ENCODE measurements at regions not wholly inside any gene's neighbourhood (a gene's known extent, or its start where the extent isn't known, plus 50 kb on each side); places are given as distances from the start of the nearest gene placed in this dataset.
A peak's percentile ranks its signal among the peaks of the same experiment; 100 is the strongest.

DNA sequence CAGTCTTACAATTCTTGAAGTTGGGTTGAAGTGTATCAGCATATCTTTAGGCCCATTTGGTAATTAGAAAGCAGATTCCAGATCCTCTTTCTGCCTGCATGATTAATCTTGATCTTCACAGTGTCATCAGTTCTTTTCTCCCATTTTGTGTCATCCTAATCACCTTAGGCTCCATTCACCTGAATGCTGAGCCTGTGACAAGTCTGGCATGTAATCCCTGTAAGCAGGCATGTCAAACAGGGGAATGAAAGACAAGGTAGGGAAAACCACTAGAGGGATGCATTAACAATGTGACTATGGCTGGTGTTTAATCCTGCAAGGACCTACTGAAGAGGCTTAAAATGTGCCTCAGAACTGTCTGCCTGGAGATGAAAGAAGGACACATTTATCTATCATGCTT is 848.8 kb downstream of the TFAP2A start:
- DNase-seq: no peak

DNA sequence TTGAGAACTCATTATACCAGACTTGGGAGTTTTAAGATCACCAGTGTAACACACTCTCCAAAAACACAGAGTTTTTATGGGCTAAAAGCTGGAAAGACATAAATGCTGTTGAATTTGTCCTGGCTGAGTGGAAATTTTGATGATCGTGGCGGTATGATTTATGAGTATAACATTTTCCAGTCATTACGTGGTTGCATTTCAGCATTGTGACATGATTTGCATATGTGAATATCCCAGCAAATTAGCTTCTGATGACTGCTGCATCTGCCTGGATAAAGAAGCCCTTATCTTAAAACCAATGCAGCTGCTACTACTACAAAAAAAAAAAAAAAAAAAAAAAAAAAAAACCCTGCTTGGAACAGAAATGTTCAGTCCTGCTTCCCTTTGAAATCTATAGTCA is 850.9 kb downstream of the TFAP2A start:
- DNase-seq: no peak

DNA sequence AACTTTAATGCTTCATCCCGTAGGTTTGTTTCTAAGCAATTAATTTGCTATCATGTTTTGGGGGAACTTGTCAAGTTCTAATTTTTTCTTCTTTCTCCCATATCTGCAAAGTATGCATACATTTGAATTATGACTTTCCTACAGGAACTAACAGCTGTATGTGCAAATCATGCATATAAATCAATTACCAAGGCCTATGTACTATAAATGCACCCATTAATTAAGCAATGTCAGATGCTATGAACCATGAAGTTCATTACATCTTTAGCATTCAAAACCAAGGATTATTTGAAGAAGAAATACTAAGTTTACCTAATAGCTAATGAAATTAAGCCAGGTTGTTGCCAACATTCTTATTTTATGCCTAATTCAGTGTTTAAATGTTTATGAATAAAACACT is 851.3 kb downstream of the TFAP2A start:
- no peak for DNase-seq

DNA sequence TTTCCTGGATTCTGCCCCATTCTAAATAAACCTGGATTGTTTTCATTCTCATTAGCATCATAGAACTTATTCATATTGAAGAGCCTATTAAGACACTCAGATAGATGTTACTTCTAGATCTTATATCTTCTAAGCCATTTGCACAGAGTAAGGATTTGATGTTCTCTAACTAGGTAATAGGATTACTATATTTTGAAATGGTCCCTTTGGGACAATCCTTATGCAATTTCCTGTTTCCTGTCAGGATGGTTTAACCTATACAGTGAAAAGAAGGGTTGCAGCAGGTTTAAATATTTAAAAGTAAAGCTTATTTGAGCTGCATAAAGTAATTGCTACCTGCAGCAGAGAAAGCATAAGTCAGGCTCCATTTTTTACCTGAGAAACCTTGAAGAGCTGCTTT is 860.1 kb downstream of the TFAP2A start:
- DNase-seq: no peak

DNA sequence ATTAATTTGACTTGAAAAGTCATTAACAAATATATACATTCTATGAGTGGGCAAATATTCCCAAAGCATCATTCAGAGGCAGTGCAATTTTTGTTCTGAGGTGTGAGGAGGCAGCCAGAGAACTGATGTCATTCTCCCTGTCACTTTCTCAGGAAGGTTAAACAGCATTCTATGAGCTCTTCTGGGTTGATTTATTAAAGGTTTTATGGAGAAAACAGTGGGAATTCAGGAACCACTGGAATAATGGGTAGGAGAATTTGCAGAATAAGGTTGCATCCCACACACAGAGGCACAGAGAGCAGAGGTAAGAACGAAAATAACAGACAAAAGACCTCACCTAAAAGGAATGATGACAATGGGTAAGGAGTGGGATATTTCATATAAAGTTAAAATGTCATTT is 860.6 kb downstream of the TFAP2A start:
- no peak for DNase-seq

DNA sequence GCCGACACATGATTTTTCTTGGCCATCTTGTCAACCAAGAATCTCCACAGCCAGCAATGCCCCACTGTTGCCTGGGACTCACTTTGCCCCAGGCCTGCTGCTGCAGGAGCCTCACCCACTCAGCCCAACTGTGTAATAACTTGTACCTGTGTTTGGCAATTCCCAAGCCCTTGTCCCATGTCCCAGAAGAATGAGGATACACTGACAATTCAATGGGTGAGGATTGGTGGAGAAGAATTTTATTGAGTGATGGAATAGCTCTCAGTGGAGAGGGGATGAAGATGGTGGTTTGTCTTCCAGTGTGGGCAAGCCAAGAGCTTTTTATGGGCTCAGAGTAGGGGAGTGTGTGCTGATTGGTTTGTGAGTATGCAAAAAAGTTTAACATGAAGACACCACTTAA is 861.9 kb downstream of the TFAP2A start:
- DNase-seq: no peak

DNA sequence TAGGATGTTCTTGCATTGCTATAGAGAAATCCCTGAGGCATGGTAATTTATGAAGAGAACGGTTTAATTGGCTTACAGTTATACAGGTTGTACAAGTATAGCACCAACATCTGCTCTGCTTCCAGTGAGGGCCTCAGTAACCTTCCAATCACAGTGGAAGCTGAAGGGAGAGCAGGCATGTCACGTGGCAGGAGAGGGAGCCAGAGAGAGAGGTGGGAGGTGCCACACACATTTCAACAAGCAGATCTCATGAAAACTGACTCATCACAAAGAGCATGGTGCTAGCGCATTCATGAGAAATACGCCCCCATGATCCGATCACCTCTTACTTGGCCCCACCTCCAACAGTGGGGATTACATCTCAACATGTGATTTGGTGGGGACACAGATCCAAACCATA is 871.2 kb downstream of the TFAP2A start:
- no peak for DNase-seq

DNA sequence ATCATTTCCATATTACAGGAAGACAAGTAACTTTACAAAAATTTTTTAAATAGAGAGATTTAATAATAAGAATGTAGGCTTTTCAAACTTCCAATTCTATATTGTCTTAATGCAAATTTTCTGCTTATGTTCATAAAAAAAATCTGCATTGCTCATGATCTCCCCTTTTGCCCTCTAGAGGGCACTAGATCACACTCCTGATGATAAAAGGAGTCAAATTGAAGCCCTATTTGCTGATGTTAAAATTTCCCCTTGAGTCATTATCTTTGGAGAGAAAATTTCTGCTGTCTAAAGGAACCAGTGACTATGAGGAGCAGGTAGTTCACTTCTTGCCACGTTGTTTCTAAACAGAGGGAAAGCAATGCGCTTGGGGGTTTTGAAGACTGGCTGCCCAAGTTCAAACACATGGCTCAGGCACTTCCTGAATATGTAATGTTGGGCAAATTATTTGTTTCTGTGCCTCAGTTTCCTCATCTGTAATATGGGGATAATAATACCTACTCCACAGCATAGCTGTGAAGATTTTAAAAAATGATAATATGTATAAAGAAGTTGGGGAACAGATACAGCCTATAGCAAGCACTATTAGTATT is 874.2 kb downstream of the TFAP2A start:
- DNase-seq: no peak

DNA sequence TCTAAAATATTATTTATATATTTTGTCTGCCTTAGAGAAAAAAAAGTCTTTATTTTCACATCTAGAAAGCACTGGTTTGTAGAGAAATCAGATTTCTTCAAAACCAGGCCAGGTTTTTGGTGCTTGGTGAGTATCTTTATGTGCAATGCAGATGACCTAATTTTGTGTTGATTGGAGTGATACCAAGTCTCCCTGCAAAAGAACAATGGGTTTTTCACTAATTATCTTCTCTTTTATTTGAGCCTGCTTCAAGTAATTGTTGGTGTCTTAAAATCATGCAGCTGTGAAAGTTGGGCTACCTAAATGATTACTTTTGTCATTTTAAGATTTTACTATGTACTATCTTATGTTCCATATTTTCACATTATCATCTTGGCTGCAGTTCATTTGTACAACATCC is 874.7 kb downstream of the TFAP2A start:
- no peak for DNase-seq

DNA sequence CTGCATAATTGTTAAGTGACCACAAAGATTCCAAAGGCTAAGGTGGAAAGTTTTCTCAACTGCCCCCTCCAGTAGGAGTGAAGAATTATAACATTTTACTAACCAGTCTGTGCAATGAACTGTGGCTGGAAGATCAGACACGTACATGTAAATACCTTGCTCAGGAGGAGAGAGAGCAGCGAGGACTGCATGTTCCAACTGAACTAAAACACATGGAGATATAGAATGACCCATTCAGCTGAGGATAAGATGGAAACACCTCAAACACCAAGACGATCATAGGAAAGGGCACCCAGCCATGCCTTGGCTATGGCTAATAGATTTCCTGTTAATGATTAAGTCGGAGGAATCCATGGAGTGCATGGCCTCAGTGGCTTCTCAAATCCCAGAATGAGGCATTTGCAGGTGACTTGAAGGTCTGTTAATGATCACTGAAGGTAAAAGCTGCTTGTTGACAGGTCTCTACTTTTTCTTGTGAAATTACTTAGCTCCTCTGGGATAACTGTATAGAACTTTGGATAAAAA is 875.6 kb downstream of the TFAP2A start:
- no peak for DNase-seq

DNA sequence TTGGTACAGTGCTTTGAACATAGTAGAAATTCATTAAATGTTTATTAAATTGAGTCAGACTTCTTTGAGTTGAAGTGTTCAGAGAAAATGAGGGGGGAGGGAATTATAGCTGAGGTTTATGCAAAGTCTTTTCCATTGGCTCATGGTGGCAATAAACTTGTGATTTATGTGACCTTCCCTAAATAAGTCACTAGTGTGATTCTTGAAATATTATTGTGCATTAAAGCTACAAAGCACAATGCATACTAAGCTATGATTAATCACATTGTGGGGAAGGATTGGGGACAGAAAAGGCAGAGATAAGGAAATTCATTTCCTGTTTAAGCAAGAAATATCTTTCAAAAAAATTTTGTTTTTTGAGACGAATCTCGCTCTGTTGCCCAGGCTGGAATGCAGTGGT is 877.5 kb downstream of the TFAP2A start:
- no peak for DNase-seq

DNA sequence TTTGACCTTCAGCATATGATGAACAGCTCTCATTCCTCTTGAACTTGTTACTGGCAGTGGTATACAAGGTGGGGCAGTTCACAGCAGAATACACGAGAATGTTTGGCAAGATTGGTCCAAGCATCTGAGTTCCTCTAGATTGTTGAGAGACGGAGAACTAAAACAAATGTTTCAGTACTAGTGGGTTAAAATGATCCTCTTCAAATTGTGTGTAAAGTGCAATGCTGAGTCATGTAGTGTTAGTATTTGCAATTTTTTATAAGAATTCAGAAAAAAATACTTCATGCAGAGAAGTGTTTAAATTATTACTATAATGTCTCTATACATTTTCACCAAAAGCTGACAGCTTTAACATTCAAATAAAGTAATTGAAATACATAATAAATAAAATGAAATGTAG is 879.8 kb downstream of the TFAP2A start:
- no peak for DNase-seq

DNA sequence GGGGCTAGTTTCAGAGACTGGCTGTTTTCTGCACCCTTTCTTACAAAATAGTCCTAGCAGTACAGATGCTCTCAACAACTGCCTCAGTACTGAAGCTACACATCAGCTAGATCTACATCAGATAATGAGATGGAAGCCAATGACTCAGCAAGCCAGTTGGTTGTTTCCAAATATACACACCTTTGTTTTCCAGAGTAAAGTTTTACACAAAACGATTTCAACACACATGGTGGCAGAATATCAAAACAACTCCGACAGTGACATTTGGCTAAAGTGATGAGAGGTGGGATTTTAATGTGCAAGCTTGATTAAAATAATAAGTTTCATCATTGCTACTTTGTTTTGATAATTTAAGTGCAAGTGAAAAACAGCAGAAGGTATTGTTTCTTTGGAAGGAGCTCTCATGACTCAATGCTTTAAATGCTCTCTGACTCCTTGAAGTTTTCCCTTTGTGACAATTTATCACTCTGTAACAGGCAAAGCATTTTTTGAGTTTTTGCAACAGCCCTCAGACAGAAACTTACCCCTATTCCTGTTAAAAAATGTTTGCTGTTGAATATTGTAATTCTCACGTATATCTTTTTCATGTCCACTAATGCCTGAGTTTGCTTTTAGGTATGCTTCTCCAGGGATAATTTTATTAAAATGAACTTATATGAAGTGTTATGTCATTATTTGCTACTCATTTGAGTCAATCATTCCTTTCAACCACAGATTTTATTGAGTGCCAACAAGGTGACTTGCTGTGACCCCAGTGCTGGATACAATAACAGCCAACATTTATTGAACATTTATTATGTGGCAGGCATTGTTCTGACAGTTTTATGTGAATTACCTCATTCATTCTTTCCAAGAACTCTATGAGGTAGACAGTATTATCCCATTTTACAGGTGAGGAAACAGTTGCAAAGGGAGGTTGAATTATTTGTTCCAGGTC is 882.0 kb downstream of the TFAP2A start:
- DNase-seq: no peak

DNA sequence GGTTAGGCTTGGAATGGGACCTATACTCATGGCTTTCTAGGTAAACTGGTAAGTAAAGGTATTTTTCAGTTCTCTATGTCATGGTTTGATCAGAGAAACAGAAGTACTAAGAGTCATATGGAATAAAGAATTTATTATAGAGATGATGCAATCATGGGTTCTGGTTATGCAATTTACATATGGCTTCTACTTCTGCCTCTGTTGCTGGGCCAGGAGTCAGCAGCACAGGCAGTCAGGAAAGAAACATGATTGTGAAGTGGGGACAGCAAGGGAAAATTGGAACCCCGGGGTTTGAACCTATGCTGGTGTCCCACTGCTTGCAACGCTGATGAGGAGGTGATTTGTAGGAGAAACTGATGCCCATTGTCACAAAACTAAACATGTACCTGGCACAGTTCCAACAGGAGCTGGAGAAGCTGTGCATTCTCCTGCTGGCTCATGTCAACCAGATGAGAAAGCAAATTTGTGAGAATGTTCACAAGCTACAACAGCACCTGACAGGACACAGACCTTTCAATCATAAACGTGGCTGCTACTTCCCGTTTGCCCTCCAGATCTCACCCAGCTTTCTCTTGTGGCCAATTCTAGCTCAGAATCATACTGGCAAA is 887.1 kb downstream of the TFAP2A start:
- DNase-seq: peak; percentile 7

DNA sequence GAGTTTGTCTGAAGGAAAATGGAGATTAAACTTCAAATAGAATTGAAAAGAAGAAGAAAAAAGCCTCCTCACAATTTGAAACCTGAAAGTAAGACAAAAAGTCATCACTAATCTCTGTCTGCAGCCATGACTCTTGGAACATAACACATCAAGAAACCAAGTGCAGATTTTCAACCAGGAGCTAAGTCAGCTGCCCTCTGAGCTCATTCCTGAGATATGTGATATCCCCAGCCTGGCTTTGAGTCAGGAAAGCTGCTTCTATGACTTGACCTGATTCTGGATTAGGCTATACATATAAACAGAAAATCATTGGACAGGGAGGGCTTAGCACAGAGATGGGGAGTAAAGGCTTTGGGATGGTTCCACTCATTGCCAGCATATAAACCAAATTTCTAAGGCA is 891.4 kb downstream of the TFAP2A start:
- no peak for DNase-seq

DNA sequence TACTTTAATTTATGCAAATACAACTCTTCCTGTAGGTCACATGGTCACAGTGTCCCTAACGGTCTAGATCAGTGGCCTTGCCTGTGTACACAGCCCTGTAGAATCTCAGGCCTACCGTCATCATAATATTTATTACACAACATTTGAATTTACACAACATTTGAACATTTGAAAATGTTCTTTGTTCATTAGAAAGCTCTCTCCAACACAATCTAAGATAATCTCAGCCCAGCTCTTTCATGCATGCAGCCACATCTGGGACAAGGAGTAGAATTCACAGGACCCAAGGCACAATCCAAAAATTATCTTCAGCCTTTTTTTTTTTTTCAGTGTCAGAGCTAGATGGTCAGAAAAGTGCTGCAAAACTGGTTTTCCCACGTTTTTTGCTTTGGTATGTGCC is 892.8 kb downstream of the TFAP2A start:
- no peak for DNase-seq

DNA sequence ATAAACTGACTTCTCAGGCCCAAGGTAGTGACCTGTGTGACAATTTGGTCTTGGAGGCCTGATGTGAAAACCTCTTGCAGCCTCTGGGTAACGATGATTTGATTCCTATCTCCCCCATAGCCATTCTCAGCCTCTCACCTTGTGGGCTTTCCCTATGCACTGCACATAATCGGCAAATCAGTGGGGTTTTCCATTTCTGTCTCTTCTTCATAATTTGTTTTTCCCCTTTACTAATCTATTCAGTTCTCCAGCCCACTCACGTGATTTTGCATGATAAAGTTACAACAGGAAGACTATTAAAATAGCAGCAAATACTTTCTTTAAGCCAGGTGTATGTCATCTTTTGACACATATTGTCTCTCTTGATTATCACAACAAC is 893.7 kb downstream of the TFAP2A start:
- no peak for DNase-seq

DNA sequence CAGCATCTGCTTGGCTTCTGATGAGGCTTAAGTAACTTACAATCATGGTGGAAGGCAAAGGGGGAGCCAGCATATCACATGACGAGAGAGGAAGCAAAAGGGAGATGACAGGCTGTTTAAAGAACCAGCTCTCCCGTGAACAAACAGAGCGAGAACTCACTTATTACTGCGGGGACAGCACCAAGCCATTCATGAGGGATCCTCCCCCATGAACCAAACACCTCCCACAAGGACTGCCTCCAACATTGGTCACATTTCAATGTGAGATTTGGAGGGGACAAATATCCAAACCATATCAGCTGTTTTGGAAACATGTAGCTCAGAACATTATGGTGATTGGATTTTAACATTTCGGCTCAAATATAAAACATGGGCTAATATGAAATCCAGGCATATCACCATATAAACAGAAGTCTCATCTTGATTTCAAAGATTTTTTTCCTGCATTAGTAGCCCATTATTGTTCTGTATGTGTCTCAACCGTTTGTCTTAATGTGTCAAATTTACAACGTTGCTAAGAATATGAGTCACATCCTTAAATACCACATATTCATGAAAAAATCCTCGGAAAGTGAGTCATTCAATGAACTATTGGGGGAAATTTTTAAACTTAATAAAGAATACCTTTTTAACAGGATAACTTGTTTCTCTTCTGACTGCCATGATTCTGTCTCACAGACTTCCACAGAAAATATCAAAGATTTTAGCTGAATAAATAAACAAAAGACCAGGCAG is 894.3 kb downstream of the TFAP2A start:
- no peak for DNase-seq

DNA sequence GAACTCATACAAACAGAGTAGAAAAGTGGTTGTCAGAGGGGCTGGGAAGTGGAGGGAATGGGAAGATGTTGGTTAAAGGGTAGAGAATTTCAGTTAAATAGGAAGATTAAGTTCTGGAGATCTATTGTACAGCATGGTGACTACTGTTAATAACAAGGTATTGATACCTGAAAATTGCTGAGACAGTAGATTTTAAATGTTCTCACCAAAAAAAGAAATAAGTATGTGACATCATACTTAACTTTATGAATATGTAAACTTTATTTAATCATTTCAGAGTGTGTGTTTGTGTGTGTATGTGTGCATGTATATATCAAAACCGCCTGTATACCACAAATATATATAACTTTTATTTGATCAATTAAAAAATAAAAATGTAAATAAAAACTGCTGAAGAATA is 896.4 kb downstream of the TFAP2A start:
- DNase-seq: no peak

DNA sequence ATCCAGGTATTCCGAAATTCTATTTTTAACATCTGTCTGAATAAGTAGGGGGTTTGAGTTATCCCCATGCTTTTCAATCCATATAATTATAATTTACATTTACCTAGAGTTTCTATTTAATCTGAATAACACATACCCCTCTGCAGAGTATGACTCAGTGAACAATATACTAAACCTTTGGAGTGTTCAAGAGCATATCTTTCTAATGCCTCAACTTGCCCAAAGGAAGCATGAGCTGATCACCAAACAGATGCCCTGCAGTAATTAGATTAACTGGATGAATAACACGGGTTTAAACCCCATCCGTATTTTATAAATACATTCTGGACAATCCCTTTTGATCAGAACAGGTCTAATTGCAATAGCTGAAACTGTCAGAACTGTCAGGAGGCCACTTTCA is 897.1 kb downstream of the TFAP2A start:
- DNase-seq: no peak

DNA sequence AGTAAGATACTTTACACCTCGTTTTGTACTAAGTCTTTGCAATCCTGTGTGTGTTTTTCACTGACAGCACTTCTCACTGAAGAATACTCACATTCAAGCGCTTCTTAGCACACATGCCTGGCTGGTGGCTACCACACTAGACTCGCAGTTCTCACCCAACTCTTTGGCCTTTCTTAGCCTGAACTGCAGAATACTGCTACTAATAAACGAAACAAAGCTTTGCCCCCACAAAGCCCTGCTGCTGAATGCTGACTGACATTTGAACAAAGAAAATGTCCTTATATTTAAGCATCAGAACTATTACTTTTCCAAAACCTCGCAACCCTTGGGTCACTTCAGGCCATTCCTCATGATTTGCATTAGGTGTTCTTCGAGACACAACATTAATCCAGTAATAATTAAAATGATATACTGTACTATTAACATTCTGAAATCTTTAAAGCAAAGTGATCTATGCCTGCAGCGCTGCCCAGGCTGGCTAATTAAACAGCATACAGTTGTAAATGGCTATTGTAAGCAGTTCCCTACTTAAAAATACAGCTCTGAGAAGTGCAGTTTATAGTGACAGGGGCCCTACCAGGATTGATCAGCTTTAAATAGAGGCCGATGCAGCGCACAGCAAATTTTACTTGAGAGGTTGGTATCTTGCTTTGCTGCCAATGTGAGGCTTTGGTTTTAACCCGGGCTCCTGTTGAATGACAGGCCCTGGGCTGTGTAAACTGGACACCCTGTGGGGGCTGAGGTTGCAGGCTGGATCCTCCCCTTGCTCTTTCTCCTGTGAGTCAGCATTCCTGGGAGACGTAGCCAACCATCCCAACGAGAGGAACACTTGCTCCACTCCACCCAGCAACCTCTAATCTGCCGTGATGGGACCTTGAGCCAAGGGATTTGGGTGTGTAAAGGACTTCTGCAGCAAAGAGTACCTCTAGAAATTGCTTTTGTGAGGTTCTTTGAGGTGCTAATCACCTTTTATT is 899.0 kb downstream of the TFAP2A start:
- DNase-seq: no peak

DNA sequence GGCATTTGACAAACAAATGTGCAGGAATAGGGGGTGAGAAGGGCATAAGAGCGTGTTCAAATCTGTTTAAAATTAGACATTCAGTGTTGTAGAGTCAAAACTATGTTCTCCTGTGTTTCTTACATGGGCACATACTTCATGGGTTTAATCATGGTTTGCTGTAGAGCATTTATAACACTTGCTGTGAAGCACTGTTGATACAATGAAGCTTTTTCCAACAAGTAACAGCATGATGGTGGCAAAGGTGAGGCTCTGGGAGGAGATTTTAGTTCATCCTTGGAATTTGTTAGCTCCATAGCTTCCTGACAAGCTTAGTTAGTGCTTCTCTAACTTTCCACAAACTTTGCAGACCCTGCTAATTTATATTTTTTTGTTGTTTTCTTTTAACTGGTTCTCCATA is 900.7 kb downstream of the TFAP2A start:
- no peak for DNase-seq

Data from NCI-H345 (cell line).